Transverse colon (tissue), 4 donors: ENCODE measurements at regions not wholly inside any gene's neighbourhood (a gene's known extent, or its start where the extent isn't known, plus 50 kb on each side); places are given as distances from the start of the nearest gene placed in this dataset.

Source experiments
- EP300 ChIP-seq: sonication (generic); formaldehyde crosslinking; IDR thresholded peaks from one replicate; pipeline ENCODE4 v1.6.1; 2017; ENCODE audit warnings: antibody characterized with exemption, low read depth
- POLR2A ChIP-seq: fragments of 450-650 bp; IDR thresholded peaks from one replicate; pipeline ENCODE4 v1.6.1; 2016; ENCODE audit warnings: antibody characterized with exemption, mild to moderate bottlenecking, moderate library complexity
- POLR2AphosphoS5 ChIP-seq, 3 donors: sonication (generic); formaldehyde crosslinking; IDR thresholded peaks; one replicate each; pipeline ENCODE4 v1.6.1; 2016; ENCODE audit warnings: antibody characterized with exemption in 3 of 3
- TF ChIP-seq, protein P1 (sequence below), 5 experiments: fragments of 200-600 bp in 3 of 5; fragments of 450-650 bp in 2 of 5; sonication (generic) in 3 of 5; IDR thresholded peaks; 1 replicate in 2 of 5; 2 replicates in 3 of 5; pipeline ENCODE4 v1.5.1; 2016 to 2017; ENCODE audit warnings: antibody characterized with exemption in 5 of 5, inconsistent platforms in 3 of 5, mild to moderate bottlenecking in 2 of 5, moderate library complexity in 1 of 5

DNA sequence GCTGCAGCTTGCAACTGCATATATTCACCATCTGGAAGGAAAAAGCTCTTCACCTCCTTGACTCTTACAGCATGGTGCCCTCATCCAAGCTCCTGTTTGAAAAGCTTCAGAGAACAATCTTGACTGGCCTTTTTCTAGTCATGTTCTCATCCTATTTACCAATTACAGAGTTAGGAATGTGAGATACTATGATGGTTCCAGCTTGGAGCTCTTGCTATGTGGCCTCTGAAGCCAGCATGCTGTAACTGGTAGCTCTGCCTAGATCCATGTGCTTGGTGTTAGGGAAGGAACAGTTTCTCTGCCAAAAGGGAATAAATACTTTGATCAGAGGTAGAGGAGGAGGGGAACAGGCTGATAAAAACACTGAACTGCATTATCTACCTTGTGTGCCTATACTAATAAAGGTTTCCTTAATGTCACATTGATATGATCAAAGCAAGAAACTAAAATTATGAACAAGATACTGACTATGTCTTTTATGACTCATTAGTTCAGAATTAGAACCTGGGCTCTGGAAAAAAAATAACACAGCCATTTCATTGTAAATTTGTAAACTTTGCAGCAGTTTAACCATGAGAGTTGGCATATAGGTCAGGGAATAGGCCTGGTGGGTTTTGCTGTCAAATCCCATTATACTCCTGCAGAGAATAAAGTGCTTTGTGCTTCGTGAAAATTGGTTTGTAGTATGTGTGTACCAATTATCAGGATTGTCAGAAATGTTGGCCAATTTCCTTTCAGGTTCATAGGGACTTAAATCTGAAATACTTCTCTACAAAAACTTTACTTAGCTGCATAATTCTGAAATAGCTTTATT lies 92.7 kb downstream of the LEPR start:
- TF ChIP-seq POLR2A (no peak), EP300 (no peak), POLR2AphosphoS5 (IDR thresholded peaks at IDR 0.05) (no peak)
- TF ChIP-seq, protein P1, sequence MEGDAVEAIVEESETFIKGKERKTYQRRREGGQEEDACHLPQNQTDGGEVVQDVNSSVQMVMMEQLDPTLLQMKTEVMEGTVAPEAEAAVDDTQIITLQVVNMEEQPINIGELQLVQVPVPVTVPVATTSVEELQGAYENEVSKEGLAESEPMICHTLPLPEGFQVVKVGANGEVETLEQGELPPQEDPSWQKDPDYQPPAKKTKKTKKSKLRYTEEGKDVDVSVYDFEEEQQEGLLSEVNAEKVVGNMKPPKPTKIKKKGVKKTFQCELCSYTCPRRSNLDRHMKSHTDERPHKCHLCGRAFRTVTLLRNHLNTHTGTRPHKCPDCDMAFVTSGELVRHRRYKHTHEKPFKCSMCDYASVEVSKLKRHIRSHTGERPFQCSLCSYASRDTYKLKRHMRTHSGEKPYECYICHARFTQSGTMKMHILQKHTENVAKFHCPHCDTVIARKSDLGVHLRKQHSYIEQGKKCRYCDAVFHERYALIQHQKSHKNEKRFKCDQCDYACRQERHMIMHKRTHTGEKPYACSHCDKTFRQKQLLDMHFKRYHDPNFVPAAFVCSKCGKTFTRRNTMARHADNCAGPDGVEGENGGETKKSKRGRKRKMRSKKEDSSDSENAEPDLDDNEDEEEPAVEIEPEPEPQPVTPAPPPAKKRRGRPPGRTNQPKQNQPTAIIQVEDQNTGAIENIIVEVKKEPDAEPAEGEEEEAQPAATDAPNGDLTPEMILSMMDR (IDR thresholded peaks at IDR 0.05): no peak
